ENCODE measurements at regions not wholly inside any gene's neighbourhood (a gene's known extent, or its start where the extent isn't known, plus 50 kb on each side); places are given as distances from the start of the nearest gene placed in this dataset.
"Not testable (repeated sequence)": the region's sequence is repeated elsewhere in the genome, so short reads cannot be mapped to it uniquely, and the experiment has no call there.

GRCh38 chr4:97396097-97396496 is 747.2 kb downstream of the STPG2 start:
- DNase-seq (ENCODE audit: low spot score): no peak

- DNase-seq (ENCODE audit: low spot score): no peak
Observed at GRCh38 chr4:97396605-97397004, 746.7 kb downstream of the STPG2 start.

- no peak for DNase-seq (ENCODE audit: low spot score)
Observed at GRCh38 chr4:97404876-97405523, 738.3 kb downstream of the STPG2 start.

- no peak for DNase-seq (ENCODE audit: low spot score)
Observed at GRCh38 chr4:97411356-97411755, 731.9 kb downstream of the STPG2 start.

GRCh38 chr4:97412331-97412730 is 730.9 kb downstream of the STPG2 start:
- no peak for DNase-seq (ENCODE audit: low spot score)

- DNase-seq (ENCODE audit: low spot score): no peak
Observed at GRCh38 chr4:97414161-97414560, 729.1 kb downstream of the STPG2 start.

GRCh38 chr4:97432551-97432950 is 710.7 kb downstream of the STPG2 start:
- no peak for DNase-seq (ENCODE audit: low spot score)

- not testable (repeated sequence) for DNase-seq (ENCODE audit: low spot score)
Observed at GRCh38 chr4:97437998-97438705, 705.1 kb downstream of the STPG2 start.

- no peak for DNase-seq (ENCODE audit: low spot score)
Observed at GRCh38 chr4:97453186-97453585, 690.1 kb downstream of the STPG2 start.

GRCh38 chr4:97457253-97457652 is 686.0 kb downstream of the STPG2 start:
- DNase-seq (ENCODE audit: low spot score): no peak

GRCh38 chr4:97468272-97468671 is 675.0 kb downstream of the STPG2 start:
- DNase-seq (ENCODE audit: low spot score): no peak

GRCh38 chr4:97475621-97476020 is 667.7 kb downstream of the STPG2 start:
- DNase-seq (ENCODE audit: low spot score): no peak

- DNase-seq (ENCODE audit: low spot score): no peak
Observed at GRCh38 chr4:97477974-97478373, 665.3 kb downstream of the STPG2 start.

- no peak for DNase-seq (ENCODE audit: low spot score)
Observed at GRCh38 chr4:97479388-97479787, 663.9 kb downstream of the STPG2 start.

- no peak for DNase-seq (ENCODE audit: low spot score)
Observed at GRCh38 chr4:97491856-97492255, 651.4 kb downstream of the STPG2 start.

- no peak for DNase-seq (ENCODE audit: low spot score)
Observed at GRCh38 chr4:97493815-97494518, 649.3 kb downstream of the STPG2 start.

- no peak for DNase-seq (ENCODE audit: low spot score)
Observed at GRCh38 chr4:97496298-97496873, 646.9 kb downstream of the STPG2 start.

GRCh38 chr4:97498875-97499274 is 644.4 kb downstream of the STPG2 start:
- no peak for DNase-seq (ENCODE audit: low spot score)

- no peak for DNase-seq (ENCODE audit: low spot score)
Observed at GRCh38 chr4:97500423-97500822, 642.9 kb downstream of the STPG2 start.

- no peak for DNase-seq (ENCODE audit: low spot score)
Observed at GRCh38 chr4:97504713-97505112, 638.6 kb downstream of the STPG2 start.

- DNase-seq (ENCODE audit: low spot score): no peak
Observed at GRCh38 chr4:97507587-97508245, 635.6 kb downstream of the STPG2 start.
